ENCODE measurements at regions not wholly inside any gene's neighbourhood (a gene's known extent, or its start where the extent isn't known, plus 50 kb on each side); places are given as distances from the start of the nearest gene placed in this dataset.
"Not testable (repeated sequence)": the region's sequence is repeated elsewhere in the genome, so short reads cannot be mapped to it uniquely, and the experiment has no call there.

GRCh38 chr3:177249203-177249602 lies 51.9 kb upstream of the TBL1XR1 start:
- no peak for DNase-seq (ENCODE audit: low spot score)

- no peak for DNase-seq (ENCODE audit: low spot score)
Measured at GRCh38 chr3:177250151-177250550, 52.9 kb upstream of the TBL1XR1 start.

GRCh38 chr3:177251755-177252154 lies 54.5 kb upstream of the TBL1XR1 start:
- DNase-seq (ENCODE audit: low spot score), result no peak

- no peak for DNase-seq (ENCODE audit: low spot score)
Measured at GRCh38 chr3:177257006-177257405, 59.7 kb upstream of the TBL1XR1 start.

- no peak for DNase-seq (ENCODE audit: low spot score)
Measured at GRCh38 chr3:177257625-177258024, 60.3 kb upstream of the TBL1XR1 start.

GRCh38 chr3:177262396-177262795 lies 65.1 kb upstream of the TBL1XR1 start:
- no peak for DNase-seq (ENCODE audit: low spot score)

- DNase-seq (ENCODE audit: low spot score), result no peak
Measured at GRCh38 chr3:177263615-177264368, 66.5 kb upstream of the TBL1XR1 start.

GRCh38 chr3:177271811-177272501 lies 74.7 kb upstream of the TBL1XR1 start:
- DNase-seq (ENCODE audit: low spot score), result not testable (repeated sequence)

- no peak for DNase-seq (ENCODE audit: low spot score)
Measured at GRCh38 chr3:177278016-177278415, 80.7 kb upstream of the TBL1XR1 start.

GRCh38 chr3:177279118-177279815 lies 82.0 kb upstream of the TBL1XR1 start:
- no peak for DNase-seq (ENCODE audit: low spot score)

GRCh38 chr3:177281292-177282118 lies 84.2 kb upstream of the TBL1XR1 start:
- DNase-seq (ENCODE audit: low spot score), result no peak

GRCh38 chr3:177282119-177282655 lies 84.9 kb upstream of the TBL1XR1 start:
- DNase-seq (ENCODE audit: low spot score), result no peak

- DNase-seq (ENCODE audit: low spot score), result no peak
Measured at GRCh38 chr3:177283983-177284382, 86.7 kb upstream of the TBL1XR1 start.

- no peak for DNase-seq (ENCODE audit: low spot score)
Measured at GRCh38 chr3:177284383-177284881, 87.2 kb upstream of the TBL1XR1 start.

GRCh38 chr3:177286034-177286433 lies 88.8 kb upstream of the TBL1XR1 start:
- DNase-seq (ENCODE audit: low spot score), result no peak

GRCh38 chr3:177287231-177287630 lies 89.9 kb upstream of the TBL1XR1 start:
- no peak for DNase-seq (ENCODE audit: low spot score)

- no peak for DNase-seq (ENCODE audit: low spot score)
Measured at GRCh38 chr3:177290633-177291032, 93.4 kb upstream of the TBL1XR1 start.

- no peak for DNase-seq (ENCODE audit: low spot score)
Measured at GRCh38 chr3:177294221-177294620, 96.9 kb upstream of the TBL1XR1 start.

- DNase-seq (ENCODE audit: low spot score), result no peak
Measured at GRCh38 chr3:177295116-177295515, 97.8 kb upstream of the TBL1XR1 start.

- no peak for DNase-seq (ENCODE audit: low spot score)
Measured at GRCh38 chr3:177299250-177299649, 102.0 kb upstream of the TBL1XR1 start.

- no peak for DNase-seq (ENCODE audit: low spot score)
Measured at GRCh38 chr3:177300039-177300833, 103.0 kb upstream of the TBL1XR1 start.

Data from putamen (tissue), 1 donor.